Renal pelvis (tissue), 1 donor: ENCODE measurements at regions not wholly inside any gene's neighbourhood (a gene's known extent, or its start where the extent isn't known, plus 50 kb on each side); places are given as distances from the start of the nearest gene placed in this dataset.
"Not testable (repeated sequence)": the region's sequence is repeated elsewhere in the genome, so short reads cannot be mapped to it uniquely, and the experiment has no call there.

Source experiments
- DNase-seq: peaks from one replicate; pipeline ENCODE4 v3.0.0-alpha.2; 2013

DNA sequence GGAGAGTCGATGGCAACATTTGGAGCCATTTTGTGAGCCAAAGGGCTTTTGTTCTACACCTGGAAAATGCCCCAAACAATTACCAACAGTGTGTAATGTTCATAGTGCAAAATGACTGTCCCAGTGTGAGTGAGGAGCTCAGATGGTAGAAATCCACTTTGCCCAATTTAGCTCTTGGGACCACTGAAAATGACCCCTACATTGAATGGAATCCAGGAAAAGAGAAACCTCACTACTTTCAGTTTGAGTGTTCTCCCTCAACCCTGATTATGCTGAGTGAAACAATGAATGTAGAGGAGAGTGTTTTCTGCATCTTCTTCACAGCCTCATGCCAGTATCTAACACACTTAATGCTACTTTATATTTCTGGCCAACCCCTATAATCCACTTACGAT, 84.9 kb upstream of the NRN1 start:
- DNase-seq = no peak

DNA sequence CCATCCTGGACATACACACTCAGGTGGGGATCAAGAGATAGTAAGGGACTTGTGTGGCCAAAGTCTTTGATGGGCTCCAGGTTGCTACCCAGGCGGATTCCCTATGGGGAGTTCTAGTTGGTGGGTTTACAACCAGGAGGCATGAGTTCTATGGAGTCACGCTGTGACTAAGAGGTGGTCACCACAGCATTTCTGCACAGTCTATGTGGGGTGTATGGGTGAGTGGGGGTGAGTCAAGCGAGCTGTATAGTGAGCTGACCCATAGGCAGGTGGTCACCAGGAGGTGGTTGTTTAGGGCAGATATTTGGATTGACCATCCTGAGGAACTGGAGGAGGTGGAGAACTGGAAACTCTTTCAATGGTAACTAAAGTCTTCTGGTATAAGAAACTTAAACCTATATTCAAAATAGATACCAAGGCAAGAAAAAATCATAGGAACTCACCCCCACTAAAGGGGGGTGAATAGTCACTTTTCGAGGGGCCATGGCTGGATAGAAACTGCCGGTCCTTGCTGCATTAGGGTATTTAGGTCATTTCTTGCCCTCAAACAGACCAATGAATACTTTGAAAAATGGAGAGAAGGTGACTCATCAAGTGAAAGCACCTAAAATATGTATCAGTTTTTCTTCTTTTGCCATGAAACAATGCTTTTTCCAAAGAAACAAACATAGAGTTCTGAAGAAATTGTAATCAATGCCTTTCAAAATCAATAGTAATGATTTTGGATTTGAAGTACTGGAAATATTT, 84.3 kb upstream of the NRN1 start:
- DNase-seq = no peak

DNA sequence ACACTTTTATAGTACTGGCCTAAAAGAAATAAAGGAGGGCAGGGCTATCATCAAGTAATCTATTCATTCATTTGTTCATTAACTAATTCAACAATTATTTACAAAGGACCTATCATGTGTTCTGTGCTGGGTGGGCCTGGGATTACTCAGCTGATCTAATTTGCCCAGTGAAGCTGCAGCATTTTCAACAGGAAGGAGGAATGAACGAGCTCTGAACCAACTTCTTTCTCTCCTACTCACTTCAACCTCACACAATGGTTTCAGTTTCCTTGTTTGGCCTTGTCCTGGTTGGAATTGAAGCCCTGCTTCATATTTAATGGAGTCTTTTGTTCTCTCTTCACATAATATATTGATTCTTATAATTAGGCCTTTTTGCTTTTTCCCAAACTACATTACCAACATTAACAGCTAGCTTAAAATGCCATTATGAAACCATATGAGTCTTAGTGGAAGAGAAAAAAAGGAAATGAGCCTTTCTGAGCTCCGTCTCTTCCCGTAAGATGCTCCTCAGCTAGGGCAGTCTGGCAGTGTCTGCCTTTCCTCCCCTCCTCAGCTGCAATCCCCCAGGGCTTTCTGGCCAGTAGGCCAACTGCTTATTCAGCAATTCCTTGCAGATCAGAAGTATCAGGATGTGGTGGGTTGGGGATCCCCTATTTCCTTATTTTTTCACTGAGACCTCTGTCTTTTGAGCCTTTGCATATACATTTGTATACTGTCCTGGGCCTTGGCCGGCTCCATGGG, 79.4 kb upstream of the NRN1 start:
- DNase-seq = no peak

DNA sequence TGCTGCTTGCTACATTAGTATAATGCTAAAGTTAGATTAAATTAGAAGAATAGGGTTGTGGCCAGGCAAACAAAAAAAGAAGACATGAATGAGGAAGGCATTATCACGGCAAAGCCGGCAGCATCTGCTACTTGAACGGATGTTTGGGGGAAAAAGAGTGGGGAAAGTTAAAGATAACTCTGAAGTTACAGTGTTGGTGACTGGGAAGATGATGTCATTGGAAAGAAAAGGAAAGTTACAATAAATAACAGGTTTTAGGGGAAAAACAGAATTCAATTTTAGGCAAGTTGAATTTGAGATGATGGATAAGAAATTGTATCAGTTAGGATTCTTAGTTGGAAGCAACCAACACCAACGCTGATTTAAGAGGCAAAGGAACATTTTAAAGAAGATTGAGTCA, 74.2 kb upstream of the NRN1 start:
- DNase-seq = no peak

DNA sequence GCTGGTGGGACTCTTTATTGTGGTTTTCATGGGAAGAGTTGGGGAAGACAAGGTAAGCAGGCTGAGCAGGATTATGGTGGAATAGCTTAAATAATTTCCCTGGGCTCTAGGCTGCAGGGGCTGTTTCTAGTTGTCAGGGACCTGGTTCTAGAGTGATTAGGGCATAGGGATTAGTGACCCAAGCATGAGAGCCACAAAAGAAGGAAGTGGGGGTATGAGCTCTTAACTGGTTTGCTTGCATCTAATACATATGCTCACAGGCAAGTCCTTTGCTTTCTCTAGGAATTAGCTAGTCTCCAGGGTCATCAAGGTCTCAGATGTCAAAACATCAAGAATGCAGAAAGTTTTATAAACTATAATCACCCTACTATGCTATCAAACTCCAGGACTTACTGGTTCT, 67.5 kb upstream of the NRN1 start:
- no peak for DNase-seq

DNA sequence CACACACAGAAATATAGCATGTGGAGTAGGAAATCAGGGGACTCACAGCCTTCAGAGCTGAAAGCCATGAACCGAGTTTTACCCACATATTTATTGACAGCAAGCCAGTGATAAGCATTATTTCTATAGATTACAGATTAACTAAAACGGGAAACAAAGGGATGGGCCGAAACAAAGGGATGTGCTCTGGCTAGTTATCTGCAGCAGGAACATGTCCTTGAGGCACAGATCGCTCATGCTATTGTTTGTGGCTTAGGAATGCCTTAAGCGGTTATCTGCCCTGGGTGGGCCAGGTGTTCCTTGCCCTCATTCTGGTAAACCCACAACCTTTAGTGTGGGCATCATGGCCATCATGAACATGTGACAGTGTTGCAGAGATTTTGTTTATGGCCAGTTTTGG, 61.4 kb upstream of the NRN1 start:
- not testable (repeated sequence) for DNase-seq

DNA sequence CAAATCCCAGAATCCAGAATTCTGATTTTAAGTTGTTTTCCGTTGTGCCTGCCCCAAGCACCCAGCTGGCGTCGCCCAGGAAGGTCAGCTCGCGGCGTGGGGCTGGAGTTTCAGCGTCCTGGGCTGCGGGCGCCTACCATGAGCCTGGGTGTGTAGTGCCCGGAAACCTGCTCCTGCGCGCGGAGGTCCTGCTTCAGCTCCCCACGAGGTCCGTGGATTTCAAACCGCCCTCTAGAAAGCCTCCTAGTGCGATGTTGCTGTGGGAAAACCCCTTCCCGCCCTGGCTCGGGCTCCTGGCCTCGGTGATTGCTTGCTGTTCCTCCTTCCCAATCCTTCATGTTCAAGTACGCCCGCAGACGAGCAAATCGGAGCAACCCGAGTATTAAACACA, 51.3 kb upstream of the NRN1 start:
- DNase-seq = no peak

DNA sequence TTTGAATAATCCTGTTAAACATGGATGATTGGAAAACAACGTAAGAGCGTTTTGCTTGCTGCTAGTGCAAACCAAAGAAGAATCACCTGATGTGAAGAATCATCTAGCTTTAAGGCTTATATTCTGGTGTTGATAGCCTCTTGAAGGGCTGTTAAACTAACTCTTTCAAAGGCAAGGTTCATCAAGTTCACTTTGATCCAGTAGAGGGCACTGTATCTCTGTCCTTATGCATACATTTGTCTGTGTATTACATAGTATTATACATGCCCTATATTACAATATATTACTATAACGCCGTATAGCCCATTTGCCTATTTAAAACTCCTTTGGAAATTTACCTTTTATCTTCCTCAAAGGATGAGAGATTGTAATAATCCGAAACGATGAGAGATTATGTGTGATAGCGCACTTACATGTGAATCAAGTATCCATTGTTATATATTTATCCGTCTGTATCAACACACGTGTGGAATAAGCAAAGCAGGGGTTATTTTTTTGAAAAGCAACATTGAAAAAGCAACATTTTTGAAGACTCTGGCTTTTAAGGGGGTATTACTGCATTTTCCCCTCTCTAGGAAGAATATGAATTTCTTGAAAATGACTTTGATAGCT, 50.8 kb upstream of the NRN1 start:
- DNase-seq = peak; percentile 52
